DMS153 treated with DMSO at 0.1 percent for 48 hours (cell line): ENCODE measurements at regions not wholly inside any gene's neighbourhood (a gene's known extent, or its start where the extent isn't known, plus 50 kb on each side); places are given as distances from the start of the nearest gene placed in this dataset.

Source experiments
- DNase-seq: peaks from one replicate; lab custom pipeline; 2025; ENCODE audit not compliant: unreplicated experiment; lab: John Stamatoyannopoulos, UW

DNA sequence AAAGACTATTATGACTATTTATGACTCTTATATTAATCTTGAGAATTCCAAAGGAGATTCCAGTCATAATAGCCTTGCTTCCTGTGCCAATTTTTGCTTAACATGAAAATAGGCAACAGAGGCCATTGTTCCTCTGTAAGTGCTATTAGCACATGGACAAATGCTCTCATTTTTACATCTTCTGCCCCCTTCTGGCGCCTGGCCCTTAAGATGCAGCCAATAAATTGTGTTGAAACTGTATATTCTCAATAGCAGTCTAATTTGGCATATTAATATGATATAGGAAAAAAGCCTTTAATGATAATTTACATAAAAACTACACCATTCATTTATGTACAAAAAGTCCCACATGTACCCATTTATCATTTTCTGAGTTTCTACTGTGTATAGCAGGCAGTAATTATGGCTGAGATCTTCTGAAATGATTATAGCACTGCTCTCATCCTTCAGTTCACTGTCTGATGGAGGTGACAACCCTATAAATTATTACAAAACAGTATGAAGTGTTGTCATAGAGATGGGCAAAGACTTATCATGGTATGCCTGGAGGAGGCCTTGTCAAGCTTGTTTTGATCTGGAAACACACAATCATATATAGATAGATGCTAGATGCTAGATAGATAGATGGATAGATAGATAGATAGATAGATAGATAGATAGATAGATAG, 613.3 kb downstream of the TSN start:
- no peak for DNase-seq

DNA sequence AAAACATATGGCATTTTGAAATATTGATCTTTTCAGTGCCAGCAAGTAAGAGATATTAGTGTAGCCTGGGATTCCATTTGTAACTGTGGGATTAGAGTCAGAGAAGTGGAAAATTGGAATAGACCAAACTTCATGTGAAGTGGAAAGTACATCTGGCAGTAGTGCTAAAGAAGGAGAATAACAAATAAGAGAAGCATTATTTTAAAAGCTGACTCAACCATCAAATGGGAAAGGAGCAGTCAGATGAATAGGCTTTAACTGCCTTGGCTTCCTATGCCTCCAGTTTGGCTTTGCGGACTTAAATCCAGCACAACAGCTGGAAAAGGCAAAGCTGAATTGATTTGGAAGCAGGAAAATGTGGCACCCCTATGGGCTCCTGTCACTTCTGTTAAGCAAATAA, 623.1 kb downstream of the TSN start:
- no peak for DNase-seq

GRCh38 chr2:122384768-122385333, 629.4 kb downstream of the TSN start:
- DNase-seq, result peak; percentile 47

DNA sequence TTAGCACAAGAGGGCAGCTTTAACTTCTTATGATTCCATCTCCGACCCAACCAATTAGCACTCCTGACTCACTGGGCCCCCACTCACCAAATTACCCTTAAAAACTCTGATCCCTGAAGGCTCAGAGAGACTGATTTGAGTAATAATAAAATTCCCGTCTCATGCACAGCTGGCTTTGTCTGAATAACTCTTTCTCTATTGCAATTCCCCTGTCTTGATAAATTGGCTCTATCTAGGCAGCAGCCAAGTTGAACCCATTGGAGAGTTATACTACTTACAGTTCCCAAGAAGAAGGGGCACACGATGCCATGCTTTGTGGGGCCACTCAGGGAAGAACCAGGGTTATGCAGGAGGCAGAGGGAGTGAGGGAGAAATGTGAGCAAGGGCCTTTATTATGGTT, 632.8 kb downstream of the TSN start:
- no peak for DNase-seq

- no peak for DNase-seq
Measured at GRCh38 chr2:122389694-122390093, 634.2 kb downstream of the TSN start.

GRCh38 chr2:122390406-122390805, 635.0 kb downstream of the TSN start:
- no peak for DNase-seq

DNA sequence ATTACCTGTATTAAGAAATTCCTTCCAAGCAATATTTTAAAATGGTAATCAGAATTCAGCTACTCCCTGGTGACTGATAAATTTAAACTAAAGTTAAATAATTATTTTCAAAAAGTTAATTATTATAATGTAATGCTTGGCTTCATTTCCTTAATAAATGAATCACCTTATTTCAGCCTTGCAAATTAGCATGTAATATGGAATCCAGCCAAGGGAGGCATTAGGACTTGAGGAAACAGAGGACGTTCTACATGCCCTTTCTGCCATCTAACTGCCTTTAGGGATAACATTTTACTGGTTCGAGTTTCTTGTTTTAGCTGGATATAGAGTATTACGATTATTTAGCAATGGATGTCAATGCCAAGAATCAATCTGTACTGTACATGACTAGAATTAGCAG, 636.3 kb downstream of the TSN start:
- DNase-seq, result no peak

DNA sequence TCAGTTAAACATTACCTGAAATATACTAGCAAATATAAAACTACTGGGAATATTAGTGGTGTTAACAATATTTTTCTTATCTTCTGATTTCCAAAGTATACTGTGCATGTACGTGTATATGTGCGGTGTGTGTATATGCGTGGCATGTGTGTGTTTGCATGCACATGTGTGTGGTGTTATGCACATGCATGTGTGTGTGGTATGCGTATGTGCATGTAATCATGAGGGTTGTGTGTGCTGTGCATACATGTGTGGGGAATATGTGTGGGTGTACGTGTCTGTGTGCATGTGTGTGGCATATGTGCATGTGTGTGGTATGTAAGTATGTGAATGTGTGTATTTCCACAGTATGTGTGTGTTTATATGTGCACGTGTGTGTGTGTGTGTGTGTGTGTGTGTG, 640.2 kb downstream of the TSN start:
- DNase-seq, result no peak

DNA sequence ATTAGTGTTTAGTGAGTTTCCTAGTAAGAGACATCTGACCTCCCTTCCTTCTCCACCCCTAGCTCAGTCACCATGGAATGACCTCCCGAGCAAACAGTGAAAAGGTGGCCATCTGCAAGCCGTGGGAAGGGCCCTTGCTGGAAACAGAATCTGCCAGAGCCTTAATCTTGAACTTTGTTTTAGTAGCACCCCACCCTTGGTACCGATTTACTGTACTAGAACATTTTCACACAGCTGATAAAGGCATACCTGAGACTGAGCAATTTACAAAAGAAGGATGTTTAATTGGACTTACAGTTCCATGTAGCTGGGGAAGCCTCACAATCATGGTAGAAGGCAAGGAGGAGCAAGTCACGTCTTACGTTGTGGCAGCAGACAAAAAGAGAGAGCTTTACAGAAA, 655.8 kb downstream of the TSN start:
- DNase-seq, result no peak

GRCh38 chr2:122412360-122412759, 656.9 kb downstream of the TSN start:
- DNase-seq, result peak; percentile 19

- peak; percentile 17 for DNase-seq
Measured at GRCh38 chr2:122414902-122415301, 659.5 kb downstream of the TSN start.

GRCh38 chr2:122417114-122417513, 661.7 kb downstream of the TSN start:
- DNase-seq, result no peak

DNA sequence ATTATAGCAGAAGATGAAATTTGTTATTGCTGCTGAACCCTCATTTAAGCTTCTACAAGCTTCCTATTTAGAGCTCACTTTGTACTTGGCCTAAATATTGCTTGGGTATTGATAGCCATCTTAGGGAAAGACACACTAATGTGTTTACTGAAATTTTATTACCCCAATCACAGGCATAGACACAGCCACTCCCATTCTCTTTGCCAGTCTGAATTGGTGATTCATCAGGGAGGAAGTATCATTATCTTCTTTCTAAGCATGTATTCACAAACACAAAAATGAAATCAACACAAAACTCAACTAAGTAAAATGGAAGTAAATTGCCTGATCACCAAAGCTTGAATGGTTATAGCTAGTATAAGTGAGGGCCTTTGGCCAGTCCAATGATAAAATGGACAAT, 666.3 kb downstream of the TSN start:
- peak; percentile 8 for DNase-seq

- no peak for DNase-seq
Measured at GRCh38 chr2:122422384-122422991, 667.0 kb downstream of the TSN start.

GRCh38 chr2:122423934-122424333, 668.5 kb downstream of the TSN start:
- DNase-seq, result no peak

DNA sequence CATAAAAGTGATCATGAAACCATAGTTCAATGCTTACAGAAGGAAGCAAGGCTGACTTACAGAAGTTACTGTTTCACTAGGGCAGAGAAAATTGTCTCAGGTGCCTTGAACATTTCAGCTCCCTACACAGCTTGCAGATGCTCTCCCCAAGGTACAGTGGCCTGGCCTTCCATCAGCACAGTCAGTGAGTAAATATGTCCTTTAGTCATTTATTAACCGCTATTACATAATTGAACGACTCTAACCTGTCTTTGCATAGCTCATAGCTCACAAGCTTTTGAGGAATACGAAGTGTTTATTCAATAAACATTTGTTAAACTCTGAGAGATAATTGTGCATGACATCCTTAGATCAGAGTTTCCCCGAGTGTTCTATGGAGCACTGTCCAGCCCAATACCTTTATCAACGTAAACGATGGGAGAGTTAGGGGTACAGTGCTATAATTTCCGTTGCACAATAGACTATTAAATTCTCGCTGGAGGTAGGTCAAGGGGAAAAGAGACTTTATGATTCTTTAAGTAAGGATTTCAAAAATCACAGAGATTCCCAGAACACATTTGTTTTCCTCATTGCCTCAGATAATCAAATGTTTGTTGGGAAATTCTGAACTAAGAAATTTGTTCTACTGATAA, 677.8 kb downstream of the TSN start:
- DNase-seq, result no peak

- no peak for DNase-seq
Measured at GRCh38 chr2:122445003-122445402, 689.6 kb downstream of the TSN start.

GRCh38 chr2:122446761-122447160, 691.3 kb downstream of the TSN start:
- no peak for DNase-seq

DNA sequence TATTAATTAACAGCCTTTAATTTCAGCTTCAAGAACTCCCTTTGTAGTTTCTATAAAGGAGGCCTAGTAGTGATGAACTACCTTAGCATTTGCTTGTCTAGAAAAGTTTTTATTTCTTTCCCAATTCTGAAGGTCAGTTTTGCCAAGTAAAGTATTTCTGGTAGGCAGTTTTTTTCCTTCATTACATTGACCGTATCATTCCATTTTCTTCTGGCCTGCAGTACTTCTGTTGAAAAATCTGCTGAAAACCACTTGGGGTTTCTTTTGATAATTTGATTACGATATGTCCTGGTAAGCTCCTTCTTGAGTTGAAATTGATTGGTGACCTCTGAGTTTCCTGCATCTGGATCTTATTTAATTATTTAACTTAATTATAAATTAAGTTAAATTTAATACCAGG, 691.8 kb downstream of the TSN start:
- DNase-seq, result no peak

GRCh38 chr2:122451040-122451439, 695.6 kb downstream of the TSN start:
- no peak for DNase-seq

DNA sequence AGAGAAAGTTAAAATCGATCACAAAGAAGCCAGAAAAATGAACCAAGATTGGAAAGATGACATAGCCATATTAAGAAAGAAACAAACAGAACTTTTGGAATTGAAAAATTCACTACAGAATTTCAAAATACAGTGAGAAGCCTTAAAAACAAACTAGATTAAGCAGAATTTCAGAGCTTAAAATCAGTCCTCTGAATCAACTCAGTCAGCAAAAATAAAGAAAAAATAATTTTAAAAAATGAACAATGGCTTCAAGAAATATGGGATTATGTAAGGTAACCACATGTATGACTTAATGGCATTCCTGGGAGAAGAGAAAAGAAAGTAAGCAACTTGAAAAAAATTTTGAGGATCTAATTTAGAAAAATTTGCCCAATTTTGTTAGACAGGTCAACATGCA, 696.2 kb downstream of the TSN start:
- DNase-seq, result no peak

DNA sequence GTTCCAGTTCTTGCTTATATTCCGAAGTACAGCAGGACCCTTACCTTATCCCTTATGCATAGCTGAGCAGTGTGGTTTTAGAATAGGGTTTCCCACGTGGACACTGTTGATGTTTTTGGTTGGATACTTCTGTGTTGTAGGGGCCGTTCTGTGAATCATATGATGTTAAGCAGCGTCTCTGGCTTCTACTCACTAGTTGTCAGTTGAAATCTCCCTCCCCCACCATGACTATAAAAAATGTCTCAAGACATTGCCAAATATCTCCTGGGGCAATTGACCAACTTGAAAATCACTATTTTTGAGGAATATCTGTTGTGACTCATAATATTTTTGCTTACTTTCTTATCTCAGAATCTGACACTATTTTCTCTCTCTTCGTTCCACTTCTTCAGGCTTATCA, 713.7 kb downstream of the TSN start:
- DNase-seq, result no peak
